NT2/D1 (cell line): ENCODE measurements at regions not wholly inside any gene's neighbourhood (a gene's known extent, or its start where the extent isn't known, plus 50 kb on each side); places are given as distances from the start of the nearest gene placed in this dataset.
A peak's percentile ranks its signal among the peaks of the same experiment; 100 is the strongest.

Experiments
- DNase-seq: peaks from one replicate; pipeline ENCODE4 v3.0.0-alpha.2; 2011; ENCODE audit warnings: low read depth, low spot score
- H3K27me3 ChIP-seq: 2 replicates; pipeline ENCODE4 v1.6.0; 2011; ENCODE audit warnings: mild to moderate bottlenecking; ENCODE audit not compliant: insufficient read length, insufficient read depth
- H3K36me3 ChIP-seq: 2 replicates; pipeline ENCODE4 v1.6.1; 2011; ENCODE audit warnings: mild to moderate bottlenecking, low read length, mixed read lengths; ENCODE audit not compliant: insufficient read depth, insufficient read length
- H3K4me1 ChIP-seq: 2 replicates; pipeline ENCODE4 v1.5.1; 2011; ENCODE audit not compliant: insufficient read depth, insufficient read length
- H3K4me3 ChIP-seq: 2 replicates; pipeline ENCODE4 v1.5.1; 2011; ENCODE audit warnings: low read depth; ENCODE audit not compliant: insufficient read length
- H3K9ac ChIP-seq: 2 replicates; pipeline ENCODE4 v1.6.0; 2011; ENCODE audit warnings: low read depth; ENCODE audit not compliant: insufficient read length
- H3K9me3 ChIP-seq: 2 replicates; pipeline ENCODE4 v1.5.1; 2011; ENCODE audit warnings: mild to moderate bottlenecking, low read length; ENCODE audit not compliant: insufficient read depth
- SUZ12 ChIP-seq: IDR thresholded peaks from 2 replicates; pipeline ENCODE4 v1.6.1; 2011; ENCODE audit not compliant: insufficient read length, insufficient read depth; ENCODE audit errors: extremely low read depth
- YY1 ChIP-seq: IDR thresholded peaks from 2 replicates; pipeline ENCODE4 v1.6.1; 2011; ENCODE audit not compliant: insufficient read length, insufficient read depth
- ZNF274 ChIP-seq: IDR thresholded peaks from 2 replicates; pipeline ENCODE4 v1.6.1; 2011; ENCODE audit warnings: mild to moderate bottlenecking, low read depth, low read length

DNA sequence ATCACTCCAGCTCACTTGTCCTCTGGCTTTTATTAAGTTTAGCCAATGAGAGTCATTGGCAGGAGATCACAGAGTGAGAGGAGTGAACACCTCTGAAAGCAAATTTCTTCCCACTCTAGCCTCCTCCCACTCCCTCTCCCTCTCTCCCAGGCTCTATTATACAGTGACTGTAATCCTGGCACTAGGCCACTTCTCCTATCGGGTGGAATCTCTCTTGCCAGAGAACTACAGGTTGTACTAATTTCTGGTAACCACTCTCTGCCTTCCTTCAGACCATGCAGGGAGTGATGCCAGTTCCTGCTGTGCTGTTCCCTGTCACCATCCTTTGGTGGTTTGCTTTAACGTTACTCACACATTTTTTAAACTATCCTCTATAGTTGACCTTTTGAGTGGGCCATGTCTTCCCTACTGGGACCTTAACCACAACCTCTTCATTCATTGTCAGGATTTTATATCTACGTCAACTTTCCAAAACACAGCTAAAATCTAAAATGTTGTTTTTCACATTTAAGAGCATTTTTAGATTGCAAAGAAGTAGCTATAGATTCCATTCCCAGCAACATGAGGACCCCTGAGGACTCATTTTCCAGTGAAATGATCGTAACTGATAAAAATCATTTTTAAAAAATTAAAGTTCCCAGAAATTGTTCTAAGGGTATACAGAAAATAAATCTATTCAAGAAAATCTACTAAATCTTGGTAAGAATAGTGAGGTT lies 217.1 kb downstream of the MREG start:
- H3K27me3 ChIP-seq = no peaks in the 10 kb centered on the region
- no peak overlapping the region for H3K4me3 ChIP-seq
- DNase-seq = no peak
- no peaks in the 10 kb centered on the region for H3K4me1 ChIP-seq
- H3K9ac ChIP-seq = no peak overlapping the region
- no peaks in the 10 kb centered on the region for H3K9me3 ChIP-seq
- TF ChIP-seq YY1 (no peak), ZNF274 (no peak), SUZ12 (no peak)
- no peaks in the 10 kb centered on the region for H3K36me3 ChIP-seq

DNA sequence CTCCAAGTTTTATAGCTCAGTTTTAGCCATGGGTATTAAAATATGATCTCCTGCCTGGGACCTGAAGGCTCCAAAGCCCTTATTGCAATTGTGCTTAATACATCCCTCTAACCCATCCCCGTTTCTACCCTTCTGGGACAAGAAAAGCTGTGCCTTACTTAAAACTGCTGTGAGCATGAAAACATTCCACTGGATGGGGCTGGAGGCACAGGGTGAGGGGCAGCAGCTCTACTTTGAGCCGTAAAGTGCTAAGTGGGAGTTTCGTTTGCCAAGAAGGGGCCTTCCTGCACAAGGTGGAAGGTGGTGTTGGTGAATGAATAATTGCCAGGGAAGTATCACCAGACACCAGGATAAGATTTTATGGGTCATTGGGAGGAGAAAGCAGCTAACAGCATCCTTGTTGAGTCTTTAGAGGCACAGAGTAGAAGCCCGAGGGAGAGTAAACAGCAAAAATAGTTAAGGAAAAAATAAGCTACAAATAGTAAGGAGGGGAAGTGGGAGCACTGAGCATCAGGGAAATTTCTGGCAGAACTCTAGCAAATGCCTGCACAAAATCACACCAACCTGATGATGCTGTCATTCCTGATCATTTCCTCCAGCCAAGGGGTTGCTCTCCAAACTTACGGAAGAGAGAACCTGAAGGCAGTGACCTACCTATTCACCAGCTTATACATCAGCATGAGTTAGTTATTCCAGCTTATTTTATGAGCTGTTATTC lies 218.4 kb downstream of the MREG start:
- H3K4me1 ChIP-seq = no peaks in the 10 kb centered on the region
- H3K9me3 ChIP-seq = no peaks in the 10 kb centered on the region
- H3K9ac ChIP-seq = no peak overlapping the region
- no peaks in the 10 kb centered on the region for H3K27me3 ChIP-seq
- no peak overlapping the region for H3K4me3 ChIP-seq
- DNase-seq = peak; percentile 49
- TF ChIP-seq SUZ12 (no peak), YY1 (no peak)
- no peaks in the 10 kb centered on the region for H3K36me3 ChIP-seq

DNA sequence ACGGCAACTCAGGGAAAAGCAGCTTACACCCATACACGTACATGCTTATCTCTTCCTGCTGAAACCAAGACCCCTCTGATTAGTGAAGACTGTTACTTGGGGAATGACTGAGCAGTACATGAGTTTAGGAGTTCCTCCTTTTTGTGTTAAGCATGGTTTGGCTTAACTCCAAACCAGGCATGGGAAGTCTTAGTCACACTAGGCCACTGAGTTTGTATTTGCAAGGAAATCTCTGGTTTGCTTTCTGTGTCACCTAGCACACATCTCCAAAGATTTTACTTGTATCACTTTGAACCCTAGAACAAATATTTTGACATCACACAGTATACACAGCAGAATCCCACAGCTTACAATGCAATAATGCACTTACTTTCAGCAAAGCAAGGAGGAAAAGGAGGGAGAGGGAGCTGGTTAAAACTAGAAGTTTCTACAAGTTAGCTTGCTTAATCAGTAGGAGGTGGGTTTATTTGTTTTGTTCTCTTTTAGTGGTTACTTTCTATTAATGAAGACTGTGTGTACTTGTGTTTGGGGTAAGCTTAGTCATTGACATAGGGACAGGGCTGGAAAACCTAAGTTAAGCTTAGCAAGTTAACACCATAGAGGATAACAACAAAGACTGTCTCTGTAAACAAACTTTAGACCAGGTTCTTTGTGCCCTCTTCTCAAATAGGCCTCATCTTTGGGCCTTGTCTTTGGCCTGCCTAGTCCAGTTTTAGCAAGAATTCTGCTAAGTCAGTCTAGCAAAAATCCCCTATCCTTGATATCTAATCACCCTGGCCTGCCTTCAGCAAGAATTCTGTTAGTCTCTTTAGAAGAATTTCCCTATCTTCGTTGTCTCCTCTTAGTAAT lies 219.4 kb downstream of the MREG start:
- Histone ChIP-seq H3K9me3 (no peaks in the 10 kb centered on the region), H3K4me3 (no peak overlapping the region), H3K27me3 (no peaks in the 10 kb centered on the region), H3K36me3 (no peaks in the 10 kb centered on the region), H3K9ac (no peak overlapping the region), H3K4me1 (no peaks in the 10 kb centered on the region)
- no peak for DNase-seq
- TF ChIP-seq SUZ12 = no peak
- TF ChIP-seq ZNF274 = no peak
- TF ChIP-seq YY1 = no peak

- H3K4me1 ChIP-seq = no peaks in the 10 kb centered on the region
Measured at GRCh38 chr2:215791481-215791937, 221.8 kb downstream of the MREG start.

DNA sequence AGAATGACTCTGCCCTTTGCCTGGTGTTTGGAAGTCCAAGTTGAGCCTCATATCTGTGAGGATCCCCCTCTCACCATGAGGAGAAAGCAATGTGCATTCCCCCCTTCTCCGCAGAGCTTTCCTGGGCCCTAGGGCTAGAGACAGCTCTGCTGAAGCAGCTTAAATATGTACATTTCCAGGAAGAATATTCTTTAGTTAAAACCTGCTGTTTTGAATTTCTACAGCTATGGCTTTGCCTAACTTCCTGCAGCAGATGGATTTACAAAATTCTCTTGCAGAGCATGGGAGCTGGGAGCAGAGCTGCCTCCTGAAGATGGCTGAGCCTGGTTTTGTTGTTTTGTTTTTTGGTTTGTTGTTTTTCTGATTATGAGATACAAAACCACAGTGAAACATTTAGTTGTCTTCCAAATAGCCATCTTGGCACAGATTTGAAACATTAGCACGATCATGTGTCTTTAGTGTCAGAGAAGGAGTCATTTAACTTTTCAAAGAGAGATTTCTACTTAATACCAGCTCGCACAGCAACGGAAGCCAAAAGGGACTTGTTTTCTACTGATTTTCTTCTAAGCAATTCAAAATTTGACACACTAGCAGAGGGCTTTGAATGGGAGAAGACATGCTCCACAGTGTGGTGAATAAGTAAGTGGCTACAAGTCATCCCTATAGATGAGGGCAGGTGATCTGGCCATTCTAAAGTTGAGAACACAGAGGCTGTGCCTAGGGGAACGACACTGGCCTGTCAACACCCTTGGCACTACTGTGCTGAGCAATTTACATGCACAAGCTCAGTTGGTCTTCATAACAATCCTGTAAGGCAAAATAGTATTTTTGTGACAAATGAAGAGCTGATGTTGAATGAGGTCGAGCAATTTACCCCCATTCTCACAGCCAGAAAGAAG lies 222.6 kb downstream of the MREG start:
- TF ChIP-seq ZNF274 (no peak), YY1 (no peak), SUZ12 (no peak)
- Histone ChIP-seq H3K27me3 (no peaks in the 10 kb centered on the region), H3K9ac (no peak overlapping the region), H3K36me3 (no peaks in the 10 kb centered on the region), H3K4me1 (no peaks in the 10 kb centered on the region), H3K4me3 (no peak overlapping the region), H3K9me3 (no peaks in the 10 kb centered on the region)
- no peak for DNase-seq

More at GRCh38 chr2:215791481-215791937, 221.8 kb downstream of the MREG start:
- H3K27me3 ChIP-seq = no peaks in the 10 kb centered on the region
- no peak overlapping the region for H3K9ac ChIP-seq
- DNase-seq = no peak
- no peaks in the 10 kb centered on the region for H3K9me3 ChIP-seq
- no peak overlapping the region for H3K4me3 ChIP-seq
- no peaks in the 10 kb centered on the region for H3K36me3 ChIP-seq
- no peak for TF ChIP-seq ZNF274
- TF ChIP-seq SUZ12 = no peak
- TF ChIP-seq YY1 = no peak

GRCh38 chr2:215787565-215788178 lies 225.7 kb downstream of the MREG start:
- Histone ChIP-seq H3K4me1 (no peaks in the 10 kb centered on the region), H3K9ac (no peak overlapping the region), H3K36me3 (no peaks in the 10 kb centered on the region), H3K9me3 (no peaks in the 10 kb centered on the region), H3K4me3 (no peak overlapping the region), H3K27me3 (no peaks in the 10 kb centered on the region)
- no peak for DNase-seq
- TF ChIP-seq YY1 = no peak
- no peak for TF ChIP-seq SUZ12
- TF ChIP-seq ZNF274 = no peak
